ENCODE measurements at regions not wholly inside any gene's neighbourhood (a gene's known extent, or its start where the extent isn't known, plus 50 kb on each side); places are given as distances from the start of the nearest gene placed in this dataset.
"Not testable (repeated sequence)": the region's sequence is repeated elsewhere in the genome, so short reads cannot be mapped to it uniquely, and the experiment has no call there.

DNA sequence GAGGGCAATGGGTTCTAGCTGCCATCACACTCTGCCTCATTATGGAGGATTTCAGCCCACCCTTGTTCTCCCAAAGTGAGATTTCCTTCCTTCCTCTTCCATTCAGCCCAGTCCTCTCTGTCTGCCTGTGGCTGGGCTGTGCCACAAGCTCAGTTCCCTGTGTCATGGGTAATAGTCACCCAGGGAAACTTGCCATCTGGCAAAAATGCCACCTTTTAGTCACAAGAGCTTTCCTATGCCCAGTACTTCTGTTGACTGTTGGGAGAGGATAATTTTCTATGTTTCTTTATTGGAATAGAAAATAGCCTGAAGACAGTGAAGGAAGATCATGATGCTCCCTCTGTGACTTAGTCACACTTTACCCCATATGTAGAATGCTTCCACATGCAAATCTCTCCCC is 71.4 kb downstream of the TLR4 start:
- DNase-seq (ENCODE audit: low spot score): no peak

DNA sequence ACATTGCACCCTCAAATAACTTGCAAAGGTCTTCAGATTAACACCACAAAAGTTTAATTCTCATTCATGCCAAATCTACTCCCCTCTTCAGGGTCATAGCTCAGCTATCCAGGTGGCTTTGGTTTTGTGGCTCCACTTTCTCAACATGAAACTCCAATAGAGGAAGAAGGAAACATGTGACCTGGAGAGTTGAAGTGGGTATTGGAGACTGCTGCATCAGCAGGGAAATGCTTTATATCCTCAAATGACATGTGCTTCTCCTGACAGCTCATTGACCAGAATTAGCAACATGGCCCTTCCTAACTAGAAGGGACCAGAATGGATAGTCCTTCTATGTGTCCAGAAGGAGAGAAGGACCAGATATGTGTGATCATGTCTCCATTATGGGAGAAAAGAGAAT is 73.6 kb downstream of the TLR4 start:
- DNase-seq (ENCODE audit: low spot score): no peak

DNA sequence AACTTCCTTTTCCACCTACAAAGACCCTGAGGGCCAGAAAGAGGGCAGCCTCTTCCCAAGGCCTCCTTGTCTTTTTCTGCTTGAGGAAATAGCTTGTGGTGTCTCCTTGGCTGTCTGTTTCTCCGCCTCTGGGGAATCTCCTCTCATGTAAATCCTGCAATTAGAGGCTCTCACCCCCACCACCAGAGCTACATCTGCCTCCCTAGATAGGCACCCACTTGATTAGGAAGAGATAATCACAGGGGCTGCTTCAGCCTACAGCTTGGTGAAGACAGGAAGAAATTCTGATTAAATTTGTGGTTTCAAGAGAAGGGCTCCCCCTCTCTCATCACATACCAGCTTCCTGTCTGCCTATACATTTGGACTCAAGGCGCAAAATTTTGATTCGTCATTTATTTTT is 75.6 kb downstream of the TLR4 start:
- DNase-seq (ENCODE audit: low spot score): no peak

DNA sequence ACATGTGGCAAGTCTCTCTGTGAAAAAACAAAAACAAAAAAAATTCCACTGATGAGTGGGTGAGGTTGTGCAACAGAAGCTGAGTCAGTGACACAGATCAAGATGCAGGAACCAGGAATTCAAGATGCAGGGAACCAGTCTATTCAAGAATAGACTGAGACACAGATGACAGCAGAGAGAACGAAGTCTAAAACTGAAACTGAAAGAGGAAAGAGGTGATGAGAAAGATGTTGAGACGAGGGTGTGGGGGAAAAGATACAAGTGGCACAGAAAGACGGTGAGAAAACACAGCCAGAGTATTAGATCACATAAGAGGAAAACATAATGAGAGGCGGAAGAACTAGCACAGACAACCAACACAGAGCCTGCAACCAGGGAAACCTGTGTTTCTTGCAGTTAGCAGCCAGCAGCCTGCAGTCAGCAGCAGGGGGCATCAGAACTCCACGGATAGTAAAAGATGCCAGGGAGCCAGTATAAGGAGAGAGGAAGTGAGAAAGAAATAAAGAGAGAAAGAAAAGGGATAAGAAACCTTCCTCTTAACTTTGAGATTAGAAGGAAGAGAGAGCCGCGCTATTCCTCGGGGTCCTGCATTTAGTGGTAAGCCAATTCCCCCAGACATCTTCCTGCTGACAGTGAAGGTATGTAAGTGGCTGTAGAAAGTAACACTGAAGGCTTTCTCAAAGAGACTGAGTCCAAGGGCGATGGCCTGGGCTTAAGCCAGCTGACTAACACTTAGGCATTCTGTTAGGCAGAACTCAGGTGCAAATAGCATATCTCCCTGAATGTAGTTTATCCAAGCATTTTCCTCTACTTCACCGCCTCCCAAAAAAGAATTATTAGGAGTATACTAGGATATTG is 79.0 kb downstream of the TLR4 start:
- DNase-seq (ENCODE audit: low spot score): peak; percentile 3

DNA sequence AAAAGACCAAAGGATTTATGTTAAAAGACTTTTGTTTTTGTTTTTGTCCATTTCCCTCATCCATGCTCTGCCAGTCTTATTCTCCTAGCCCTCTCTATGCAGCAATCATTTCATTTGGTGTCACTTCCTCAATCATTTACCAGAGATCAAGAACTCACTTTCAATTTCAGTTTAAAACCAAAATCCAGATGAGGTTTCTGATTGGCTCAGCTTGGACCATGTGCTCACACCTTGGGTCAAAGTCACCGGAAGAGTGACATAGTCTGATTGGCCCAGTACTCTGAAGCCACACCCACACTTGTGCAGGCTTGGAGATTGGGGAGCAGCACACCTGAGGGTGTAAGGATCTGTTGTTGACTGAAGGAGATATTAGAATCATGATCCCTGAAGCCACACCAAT is 79.6 kb downstream of the TLR4 start:
- DNase-seq (ENCODE audit: low spot score): no peak

DNA sequence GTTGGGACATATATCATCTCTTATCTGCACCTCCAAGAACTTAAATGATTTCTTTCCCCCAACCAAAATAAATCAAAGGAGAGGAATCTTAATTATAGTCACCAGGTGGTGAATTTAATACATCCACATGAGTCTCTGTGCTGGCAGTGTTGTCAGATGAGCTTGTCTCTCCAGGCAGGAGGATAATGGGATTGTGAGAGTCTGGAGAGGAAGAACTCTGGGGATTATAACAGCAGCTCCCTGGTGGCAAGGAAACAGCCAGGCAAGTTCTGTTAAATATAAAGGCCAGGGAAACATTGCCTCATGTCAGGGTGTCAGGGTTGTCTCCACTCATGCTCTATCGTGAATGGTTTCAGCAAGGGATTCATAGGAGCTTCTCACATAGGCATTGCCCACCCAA is 80.8 kb downstream of the TLR4 start:
- no peak for DNase-seq (ENCODE audit: low spot score)

DNA sequence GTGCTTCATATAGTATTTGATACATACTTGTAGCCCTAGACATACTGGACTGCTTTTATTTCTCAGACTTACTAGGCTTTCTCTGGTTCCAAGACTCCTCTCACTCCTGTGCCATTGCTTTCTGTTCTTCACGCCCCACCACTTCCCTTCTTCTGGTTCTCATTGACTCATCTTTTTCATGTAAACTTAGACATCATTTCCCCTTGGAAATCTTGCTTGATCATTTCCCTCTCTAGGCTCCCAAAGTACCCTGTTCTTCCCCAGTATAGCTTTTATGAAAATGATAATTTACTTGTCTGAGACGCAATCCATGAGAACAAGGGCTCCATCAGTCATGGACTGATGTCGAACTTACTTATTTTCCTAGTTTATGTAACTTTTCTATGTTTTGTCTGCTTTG is 83.5 kb downstream of the TLR4 start:
- DNase-seq (ENCODE audit: low spot score): no peak

DNA sequence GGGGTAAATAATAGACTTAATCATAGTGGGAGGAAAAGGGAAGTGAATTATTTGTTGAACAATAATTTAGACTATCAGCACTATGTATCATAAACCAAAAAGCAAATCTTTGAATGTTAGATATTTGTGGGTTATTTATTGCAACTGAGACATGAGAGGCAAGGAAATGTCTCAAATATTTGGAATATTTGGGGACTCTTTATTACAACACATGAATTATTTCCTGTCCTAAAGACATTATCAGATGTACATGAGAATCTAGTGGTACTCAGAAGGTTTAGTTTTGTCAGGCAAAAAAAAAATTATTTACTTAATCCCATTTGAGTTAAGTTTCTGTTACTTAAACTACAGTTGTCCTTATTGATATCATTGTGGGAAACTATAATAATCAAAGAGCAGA is 91.1 kb downstream of the TLR4 start:
- no peak for DNase-seq (ENCODE audit: low spot score)

DNA sequence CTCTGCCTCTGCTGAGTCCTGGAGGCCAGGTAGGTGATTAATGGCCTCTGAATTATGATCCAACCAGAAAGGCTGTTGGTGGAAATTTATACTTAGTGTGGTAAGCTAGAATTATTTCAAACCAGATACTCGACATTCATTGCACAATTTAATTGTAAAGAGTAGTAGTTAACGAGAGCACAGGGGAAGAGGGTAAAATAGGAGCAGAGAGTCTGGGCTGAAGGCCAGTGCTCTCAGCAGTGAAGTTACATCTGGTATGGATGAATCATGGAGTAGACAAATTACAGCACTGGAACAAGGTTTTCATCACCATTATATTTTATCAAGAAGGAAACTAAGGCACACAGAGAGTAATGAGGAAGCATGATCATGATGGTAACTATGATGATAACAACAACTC is 92.5 kb downstream of the TLR4 start:
- DNase-seq (ENCODE audit: low spot score): no peak

DNA sequence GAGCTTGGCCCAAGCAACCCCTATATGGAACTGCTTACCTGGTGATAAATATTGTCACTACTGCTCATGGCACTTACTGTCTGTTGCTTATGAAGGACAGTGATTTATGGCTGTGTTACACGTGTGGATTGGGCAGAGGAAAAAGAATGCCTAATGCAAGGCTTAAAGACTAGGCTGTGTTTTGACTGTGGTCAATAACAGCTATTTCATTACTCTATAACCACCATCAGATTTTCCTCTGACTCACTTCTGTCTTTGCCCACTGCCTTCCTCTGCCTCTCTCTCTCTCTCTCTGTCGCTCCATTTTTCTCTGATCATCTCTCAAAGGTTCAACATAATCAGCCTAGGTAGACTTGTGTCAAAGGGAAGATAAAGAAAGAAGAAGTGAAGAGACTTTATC is 96.2 kb downstream of the TLR4 start:
- DNase-seq (ENCODE audit: low spot score): no peak

DNA sequence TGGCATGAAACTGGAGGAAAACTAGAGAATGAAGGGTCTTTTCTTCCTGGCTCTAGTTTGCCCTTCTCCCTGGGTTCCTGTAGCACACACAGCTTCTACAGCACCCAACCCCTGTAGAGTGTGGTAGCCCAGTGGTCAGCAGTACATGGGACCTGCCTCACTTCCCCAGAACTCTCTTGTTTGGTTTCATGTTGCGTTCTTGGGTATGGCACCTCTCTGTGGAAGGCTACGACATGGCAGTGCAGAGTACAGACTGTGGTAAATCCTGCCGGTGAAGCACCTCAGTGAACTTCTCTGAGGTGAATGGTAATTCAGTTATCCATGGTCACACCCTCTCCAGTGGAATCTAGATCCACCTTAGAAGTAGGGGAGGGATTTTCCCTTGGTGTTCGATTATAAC is 105.5 kb downstream of the TLR4 start:
- no peak for DNase-seq (ENCODE audit: low spot score)

DNA sequence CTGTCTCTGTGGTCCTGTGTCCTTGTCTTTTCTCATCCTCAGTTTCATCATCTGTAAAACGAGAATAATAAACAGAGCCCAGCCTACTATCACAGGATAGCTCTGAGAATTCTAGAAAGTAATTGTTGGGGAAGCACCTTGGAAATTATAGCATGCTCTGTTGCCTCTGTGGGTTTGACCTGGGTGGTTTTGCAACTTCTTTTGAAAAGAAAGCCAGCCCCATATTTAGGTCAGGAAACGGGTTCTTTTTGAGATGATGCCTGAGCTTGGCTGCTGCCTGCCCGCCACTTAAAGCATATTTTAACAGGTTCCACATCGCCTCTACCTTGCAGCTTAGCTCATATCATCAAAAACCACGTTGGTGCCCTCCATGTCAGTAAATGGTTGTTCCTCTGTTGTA is 111.1 kb downstream of the TLR4 start:
- DNase-seq (ENCODE audit: low spot score): no peak

DNA sequence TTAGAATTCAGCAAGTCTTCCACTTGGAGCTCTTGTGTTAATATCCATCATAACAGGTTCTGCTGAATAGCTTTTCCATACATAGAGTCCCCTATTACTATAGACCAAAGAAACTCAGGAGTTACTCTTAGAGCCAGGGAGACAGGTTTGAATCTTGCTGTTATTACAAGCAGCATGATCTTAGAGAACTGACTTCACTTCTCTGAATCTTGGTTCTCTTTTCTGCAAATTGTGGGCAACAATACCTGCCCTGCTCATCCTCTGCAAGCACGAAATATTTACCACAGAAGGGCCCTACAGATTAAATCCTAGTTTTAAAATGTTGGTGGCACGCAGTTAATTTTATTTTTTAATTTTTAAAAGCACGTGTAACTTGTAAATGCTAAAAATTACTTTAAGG is 111.7 kb downstream of the TLR4 start:
- DNase-seq (ENCODE audit: low spot score): no peak

DNA sequence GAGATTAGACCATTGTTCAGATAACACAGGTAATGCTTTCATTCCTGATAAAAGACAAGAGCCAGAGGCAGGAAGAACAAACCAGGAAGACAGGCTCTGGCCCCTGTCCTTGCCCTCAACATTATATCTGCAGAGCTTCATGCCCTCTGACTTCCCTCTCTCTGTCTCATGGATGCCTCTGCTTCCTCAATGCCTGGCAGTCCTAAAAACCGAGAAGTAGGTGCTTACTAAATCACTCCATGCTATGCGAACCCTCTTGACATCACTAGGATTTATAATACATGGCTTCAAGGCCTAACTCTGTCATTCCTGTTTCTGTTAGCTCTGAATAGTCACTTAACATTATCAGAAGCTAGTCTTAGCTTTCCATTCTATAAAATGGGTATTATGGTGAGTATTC is 117.8 kb downstream of the TLR4 start:
- no peak for DNase-seq (ENCODE audit: low spot score)

DNA sequence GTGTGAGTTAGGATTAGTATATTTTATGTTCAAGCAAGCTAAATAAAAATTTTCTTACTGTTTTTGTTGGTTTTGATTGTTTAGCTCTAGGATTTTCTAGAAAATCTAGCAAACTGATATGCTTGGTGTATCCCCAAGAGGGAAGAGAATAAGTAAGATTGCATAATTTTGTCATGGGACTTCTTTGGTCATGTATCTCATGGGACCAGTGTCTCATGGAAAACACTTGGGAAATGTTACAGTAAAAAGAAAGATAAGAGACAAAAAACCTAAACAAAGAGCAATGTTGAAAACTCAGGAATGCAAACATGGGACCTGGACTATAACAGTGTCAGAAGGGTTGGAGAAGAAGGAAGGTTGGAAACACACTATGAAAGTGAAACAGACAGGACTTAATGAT is 119.4 kb downstream of the TLR4 start:
- DNase-seq (ENCODE audit: low spot score): no peak

DNA sequence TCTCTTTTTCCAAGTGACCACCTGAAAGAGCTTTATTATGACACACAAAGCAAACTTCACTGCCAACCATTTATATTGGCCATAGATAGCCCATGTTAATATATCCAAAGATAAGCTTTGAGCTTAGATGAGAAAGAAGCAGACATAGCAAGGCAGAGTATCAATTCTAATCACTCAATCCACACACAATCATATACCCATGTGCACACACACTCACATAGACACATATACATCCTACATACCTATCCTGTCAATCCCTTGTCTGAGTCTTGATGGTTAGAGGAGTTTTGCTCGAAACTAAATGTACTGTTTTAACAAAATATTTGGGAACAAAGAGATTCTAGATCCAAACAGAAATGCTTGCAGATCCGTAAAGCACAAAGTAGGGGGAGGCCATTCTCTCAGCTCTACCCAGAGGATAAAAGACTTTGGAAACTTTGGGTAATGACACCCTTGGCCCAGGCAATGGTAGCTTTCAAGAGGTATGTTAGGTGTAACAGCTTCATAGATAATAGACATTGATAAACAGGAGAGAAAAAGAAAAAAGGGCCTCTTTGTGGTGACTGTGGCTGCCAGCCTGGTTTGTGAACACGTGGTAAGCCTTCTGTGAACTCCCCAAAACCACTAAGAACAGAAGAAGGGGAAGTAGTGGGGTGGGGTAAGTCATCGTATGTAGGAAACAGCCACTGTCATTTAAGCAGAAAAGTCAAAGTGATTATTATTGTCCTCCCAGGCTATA is 121.6 kb downstream of the TLR4 start:
- no peak for DNase-seq (ENCODE audit: low spot score)

DNA sequence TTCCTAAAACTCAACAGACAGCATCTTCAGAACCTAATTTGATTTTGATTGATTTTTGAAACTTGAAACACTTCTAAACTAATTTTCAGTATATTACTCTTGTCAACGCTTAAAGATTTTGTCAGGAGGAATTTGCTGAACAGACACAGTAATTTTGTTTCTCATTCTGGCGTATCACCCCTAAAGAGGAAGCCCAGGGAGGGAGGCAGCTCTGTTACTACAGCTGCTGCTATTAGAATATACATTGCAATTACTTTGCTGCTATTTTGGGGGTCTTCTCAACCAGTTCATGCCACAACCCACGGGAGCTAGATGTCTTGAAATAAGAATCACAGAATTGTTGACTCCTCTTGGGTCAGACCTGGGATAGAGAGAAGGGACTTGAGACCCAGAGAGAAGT is 122.6 kb downstream of the TLR4 start:
- DNase-seq (ENCODE audit: low spot score): no peak

DNA sequence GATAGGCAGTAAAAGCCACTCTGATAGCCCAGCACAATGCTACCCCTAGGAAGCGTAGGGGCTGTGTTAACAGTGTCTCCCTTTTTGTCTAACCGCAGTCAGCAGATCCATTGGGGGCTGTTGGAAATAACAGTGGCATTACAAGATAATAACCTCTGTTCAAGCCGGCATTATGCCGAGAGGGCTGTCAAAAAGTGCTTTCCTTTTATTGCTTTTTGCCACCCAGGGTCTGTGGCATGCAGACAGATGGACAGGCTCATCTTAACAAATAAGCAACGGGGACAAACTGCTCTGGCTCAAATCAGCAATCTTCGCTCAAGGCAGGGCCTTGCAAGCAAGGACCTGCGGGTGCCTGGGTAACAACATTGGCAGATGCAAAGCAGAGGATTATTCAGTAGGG is 123.3 kb downstream of the TLR4 start:
- DNase-seq (ENCODE audit: low spot score): no peak

DNA sequence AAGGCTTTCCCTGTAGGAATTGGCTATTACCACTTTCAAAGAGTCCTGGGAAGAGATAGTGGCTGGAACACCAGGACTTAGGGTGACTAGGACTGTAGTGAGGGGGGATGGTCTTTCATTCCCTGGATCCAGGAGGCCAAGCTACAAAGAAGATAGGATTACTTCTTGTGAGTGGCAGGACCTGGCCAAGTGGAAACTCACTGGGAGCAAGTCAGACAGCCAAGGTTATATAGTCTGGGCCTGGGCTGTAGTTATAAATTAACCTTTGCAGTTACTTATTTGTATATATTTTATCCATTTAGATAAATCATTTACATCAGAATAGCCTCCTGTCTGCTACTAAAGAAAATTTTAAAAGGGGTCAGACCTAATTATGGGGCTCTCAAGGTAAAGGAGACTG is 124.3 kb downstream of the TLR4 start:
- DNase-seq (ENCODE audit: low spot score): no peak

DNA sequence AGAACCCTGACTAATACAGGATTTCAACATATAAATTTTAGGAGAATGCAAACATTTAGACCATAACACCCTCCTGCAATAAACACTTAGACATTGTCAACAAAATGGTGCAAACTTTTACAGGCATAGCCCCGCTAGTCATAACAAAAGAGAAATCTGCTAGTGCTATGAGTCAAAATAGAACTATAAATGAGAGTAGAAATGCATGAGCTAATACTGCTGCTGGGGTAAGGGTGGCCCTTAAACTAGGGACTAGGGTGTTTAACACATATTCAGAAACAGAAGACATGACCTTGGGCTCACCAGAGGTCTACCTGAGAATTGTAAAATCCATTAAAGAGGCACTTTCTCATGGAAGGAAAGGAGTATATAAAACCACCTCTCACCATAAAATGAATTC is 131.6 kb downstream of the TLR4 start:
- no peak for DNase-seq (ENCODE audit: low spot score)

DNA sequence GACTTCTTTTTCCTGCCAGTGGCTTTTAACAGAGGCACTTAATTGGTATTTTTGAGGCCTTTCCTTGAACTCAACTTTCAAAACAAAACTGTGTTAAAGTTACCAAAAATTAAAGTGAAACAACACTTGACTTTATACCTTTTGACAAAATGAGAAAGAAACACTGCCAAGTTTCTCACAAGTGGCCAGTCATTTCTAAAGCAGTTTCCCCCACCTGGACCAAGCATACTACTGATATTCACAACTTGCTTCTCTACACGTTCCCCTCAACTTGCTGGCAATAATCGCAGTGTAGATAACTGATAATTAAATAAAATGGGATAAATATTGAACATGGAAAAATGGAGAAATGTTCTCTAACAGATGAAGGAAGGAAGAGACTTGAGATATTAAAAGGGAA is 135.7 kb downstream of the TLR4 start:
- DNase-seq (ENCODE audit: low spot score): no peak

DNA sequence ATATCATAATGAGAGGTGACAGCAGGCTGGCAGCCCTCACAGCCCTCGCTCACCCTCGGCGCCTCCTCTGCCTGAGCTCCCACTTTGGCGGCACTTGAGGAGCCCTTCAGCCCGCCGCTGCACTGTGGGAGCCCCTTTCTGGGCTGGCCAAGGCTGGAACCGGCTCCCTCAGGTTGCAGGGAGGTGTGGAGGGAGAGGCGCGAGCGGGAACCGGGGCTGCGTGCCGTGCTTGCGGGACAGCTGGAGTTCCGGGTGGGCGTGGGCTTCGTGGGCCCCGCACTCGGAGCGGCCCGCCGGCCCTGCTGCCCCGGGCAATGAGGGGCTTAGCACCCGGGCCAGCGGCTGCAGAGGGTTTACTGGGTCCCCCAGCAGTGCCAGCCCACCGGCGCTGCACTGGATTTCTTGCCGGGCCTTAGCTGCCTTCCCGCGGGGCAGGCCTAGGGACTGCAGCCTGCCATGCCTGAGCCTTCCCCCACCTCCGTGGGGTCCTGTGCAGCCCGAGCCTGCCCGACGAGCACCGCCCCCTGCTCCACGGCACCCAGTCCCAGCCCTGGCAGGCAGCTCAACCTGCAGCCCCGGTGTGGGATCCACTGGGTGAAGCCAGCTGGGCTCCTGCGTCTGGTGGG is 147.7 kb downstream of the TLR4 start:
- DNase-seq (ENCODE audit: low spot score): not testable (repeated sequence)

DNA sequence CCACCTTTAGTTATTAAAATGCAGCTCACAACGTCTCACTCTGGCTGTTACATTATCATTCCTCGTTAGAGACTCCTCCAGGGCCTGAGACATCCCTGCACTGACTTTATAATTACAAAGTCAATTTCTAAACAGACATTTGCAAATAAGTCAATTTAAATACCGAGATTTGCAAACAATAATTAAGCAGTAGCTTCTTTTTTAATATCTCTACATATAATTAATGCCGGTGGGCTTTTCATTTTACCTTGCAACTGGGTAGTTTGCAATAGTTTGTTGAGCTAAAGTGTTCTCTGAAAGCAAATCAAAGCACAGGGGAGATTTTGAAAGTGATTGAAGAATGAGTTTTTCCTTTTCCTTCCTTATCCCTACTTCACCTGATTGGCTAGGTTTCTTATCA is 154.4 kb downstream of the TLR4 start:
- no peak for DNase-seq (ENCODE audit: low spot score)
